GM23248 (cell line): ENCODE measurements at regions not wholly inside any gene's neighbourhood (a gene's known extent, or its start where the extent isn't known, plus 50 kb on each side); places are given as distances from the start of the nearest gene placed in this dataset.
A peak's percentile ranks its signal among the peaks of the same experiment; 100 is the strongest.

Experiments used
- DNase-seq: peaks from one replicate; pipeline ENCODE4 v3.0.0-alpha.2; 2015
- H2AFZ ChIP-seq: fragments of 200-600 bp; sonication (generic); 2 replicates; pipeline ENCODE4 v1.6.1; 2016; ENCODE audit warnings: antibody characterized with exemption
- H3F3A ChIP-seq: fragments of 200-600 bp; sonication (generic); 2 replicates; pipeline ENCODE4 v1.6.1; 2016; ENCODE audit warnings: mild to moderate bottlenecking, antibody characterized with exemption, mixed run types; ENCODE audit not compliant: insufficient read depth
- H3K27ac ChIP-seq: fragments of 200-600 bp; sonication (generic); 2 replicates; pipeline ENCODE4 v1.5.1; 2016; ENCODE audit warnings: mild to moderate bottlenecking
- H3K27me3 ChIP-seq: fragments of 200-600 bp; sonication (generic); replicated peaks from 2 replicates; pipeline ENCODE4 v1.6.1; 2016; ENCODE audit warnings: mild to moderate bottlenecking; ENCODE audit not compliant: insufficient read depth
- H3K36me3 ChIP-seq: fragments of 200-600 bp; sonication (generic); 2 replicates; pipeline ENCODE4 v1.6.1; 2016; ENCODE audit warnings: low read depth, mild to moderate bottlenecking
- H3K4me1 ChIP-seq: fragments of 200-600 bp; sonication (generic); 2 replicates; pipeline ENCODE4 v1.6.1; 2016; ENCODE audit warnings: mild to moderate bottlenecking; ENCODE audit not compliant: insufficient read depth
- H3K4me2 ChIP-seq: fragments of 200-600 bp; sonication (generic); one replicate; pipeline ENCODE4 v1.6.1; 2016; ENCODE audit warnings: mild to moderate bottlenecking; ENCODE audit not compliant: unreplicated experiment
- H3K4me3 ChIP-seq: fragments of 200-600 bp; sonication (generic); 2 replicates; pipeline ENCODE4 v1.5.1; 2016; ENCODE audit warnings: mild to moderate bottlenecking
- H3K79me2 ChIP-seq: fragments of 200-600 bp; sonication (generic); 2 replicates; pipeline ENCODE4 v1.6.1; 2016; ENCODE audit warnings: mild to moderate bottlenecking; ENCODE audit not compliant: insufficient read depth
- H3K9ac ChIP-seq: fragments of 200-600 bp; sonication (generic); 2 replicates; pipeline ENCODE4 v1.6.1; 2016; ENCODE audit warnings: mild to moderate bottlenecking
- H3K9me2 ChIP-seq: fragments of 200-600 bp; sonication (generic); 2 replicates; pipeline ENCODE4 v1.6.1; 2016; ENCODE audit warnings: mixed run types, mild to moderate bottlenecking, moderate library complexity; ENCODE audit not compliant: insufficient read depth
- H3K9me3 ChIP-seq: fragments of 200-600 bp; sonication (generic); one replicate; pipeline ENCODE4 v1.6.1; 2017; ENCODE audit warnings: low read depth
- H4K20me1 ChIP-seq: fragments of 200-600 bp; sonication (generic); 2 replicates; pipeline ENCODE4 v1.6.0; 2016; ENCODE audit not compliant: insufficient read depth
- EZH2 ChIP-seq: fragments of 200-600 bp; sonication (generic); IDR thresholded peaks from 2 replicates; pipeline ENCODE4 v1.6.1; 2018; ENCODE audit warnings: antibody characterized with exemption, mild to moderate bottlenecking; ENCODE audit not compliant: insufficient read depth, poor library complexity, severe bottlenecking
- EZH2phosphoT487 ChIP-seq: fragments of 200-600 bp; sonication (generic); IDR thresholded peaks from 2 replicates; pipeline ENCODE4 v1.6.1; 2018; ENCODE audit warnings: antibody characterized with exemption, moderate library complexity, mild to moderate bottlenecking, low read depth; ENCODE audit not compliant: insufficient read depth
- WGBS, 2 experiments: methylation state at CpG; one replicate each; pipeline ENCODE4 v1.1.6; 2015 to 2017; ENCODE audit warnings: low lambda C conversion rate in 2 of 2, low coverage in 1 of 2; ENCODE audit errors: missing lambda C conversion rate in 2 of 2; 5-methylcytosine and 5-hydroxymethylcytosine counted together
- in situ Hi-C: fragments of 300-500 bp; cut with MboI; formaldehyde crosslinking; loops from 2 replicates; pipeline ENCODE4 v1.15.0; 2020

GRCh38 chr16:72552654-72553053, 380.7 kb upstream of the PMFBP1 start:
- Histone ChIP-seq H4K20me1 (no peaks in the 10 kb centered on the region), H3K79me2 (no peaks in the 10 kb centered on the region), H2AFZ (no peak overlapping the region), H3K4me3 (no peak overlapping the region), H3K4me1 (no peaks in the 10 kb centered on the region), H3K27ac (no peak overlapping the region), H3K9me3 (no peaks in the 10 kb centered on the region), H3K27me3 (no peaks in the 10 kb centered on the region), H3F3A (no peaks in the 10 kb centered on the region), H3K36me3 (no peaks in the 10 kb centered on the region), H3K4me2 (no peak overlapping the region), H3K9me2 (no peaks in the 10 kb centered on the region), H3K9ac (no peak overlapping the region)
- peak; percentile 4 for DNase-seq
- in situ Hi-C loops = no loop called here
- no peak for TF ChIP-seq EZH2
- TF ChIP-seq EZH2phosphoT487 = no peak

- Histone ChIP-seq H3K4me3 (no peak overlapping the region), H3K9ac (no peak overlapping the region), H3K79me2 (no peaks in the 10 kb centered on the region), H3K4me1 (no peaks in the 10 kb centered on the region), H2AFZ (no peak overlapping the region), H3F3A (no peaks in the 10 kb centered on the region), H3K4me2 (no peak overlapping the region), H3K36me3 (no peaks in the 10 kb centered on the region), H3K9me2 (no peaks in the 10 kb centered on the region), H3K27me3 (no peaks in the 10 kb centered on the region), H3K27ac (no peak overlapping the region), H3K9me3 (no peaks in the 10 kb centered on the region), H4K20me1 (no peaks in the 10 kb centered on the region)
- in situ Hi-C loops = no loop called here
- TF ChIP-seq EZH2 (no peak), EZH2phosphoT487 (no peak)
- WGBS, 2 experiments = 82 to 93% methylated on average over 1 of the region's 1 CpG
- DNase-seq = no peak
Measured at GRCh38 chr16:72551649-72552048, 379.7 kb upstream of the PMFBP1 start.

GRCh38 chr16:72549878-72550277, 377.9 kb upstream of the PMFBP1 start:
- no peak overlapping the region for H3K9ac ChIP-seq
- no peaks in the 10 kb centered on the region for H3K36me3 ChIP-seq
- 80 to 93% methylated on average over 2 of the region's 2 CpGs for whole genome bisulfite sequencing, 2 experiments
- no peaks in the 10 kb centered on the region for H3F3A ChIP-seq
- no peaks in the 10 kb centered on the region for H3K79me2 ChIP-seq
- H3K9me3 ChIP-seq = no peaks in the 10 kb centered on the region
- in situ Hi-C loops = no loop called here
- H3K4me1 ChIP-seq = no peaks in the 10 kb centered on the region
- H3K4me2 ChIP-seq = no peak overlapping the region
- no peaks in the 10 kb centered on the region for H3K27me3 ChIP-seq
- H4K20me1 ChIP-seq = no peaks in the 10 kb centered on the region
- no peak overlapping the region for H3K4me3 ChIP-seq
- H3K27ac ChIP-seq = no peak overlapping the region
- no peak for DNase-seq
- TF ChIP-seq EZH2 = no peak
- TF ChIP-seq EZH2phosphoT487 = no peak
- H3K9me2 ChIP-seq = no peaks in the 10 kb centered on the region
- no peak overlapping the region for H2AFZ ChIP-seq

- Histone ChIP-seq H3F3A (peaks cover 11% of the 10 kb centered on the region), H2AFZ (no peak overlapping the region), H3K79me2 (no peaks in the 10 kb centered on the region), H3K4me2 (no peak overlapping the region), H4K20me1 (no peaks in the 10 kb centered on the region), H3K9me2 (no peaks in the 10 kb centered on the region), H3K4me1 (peaks cover 12% of the 10 kb centered on the region), H3K27me3 (no peaks in the 10 kb centered on the region), H3K9ac (no peak overlapping the region), H3K27ac (no peak overlapping the region), H3K9me3 (no peaks in the 10 kb centered on the region), H3K36me3 (no peaks in the 10 kb centered on the region), H3K4me3 (no peak overlapping the region)
- 91 to 94% methylated on average over 2 of the region's 2 CpGs for WGBS, 2 experiments
- in situ Hi-C loops = no loop called here
- TF ChIP-seq EZH2phosphoT487 (no peak), EZH2 (no peak)
- no peak for DNase-seq
Measured at GRCh38 chr16:72542102-72542501, 370.1 kb upstream of the PMFBP1 start.

- in situ Hi-C loops = no loop called here
- TF ChIP-seq EZH2 = no peak
- no peak for TF ChIP-seq EZH2phosphoT487
- no peaks in the 10 kb centered on the region for H3K9me2 ChIP-seq
- H3K4me2 ChIP-seq = peak overlapping the region; percentile 21
- peak; percentile 46 for DNase-seq
- H3K79me2 ChIP-seq = no peaks in the 10 kb centered on the region
- H3K27me3 ChIP-seq = no peaks in the 10 kb centered on the region
- H3K36me3 ChIP-seq = no peaks in the 10 kb centered on the region
- no peaks in the 10 kb centered on the region for H3K9me3 ChIP-seq
- H3F3A ChIP-seq = peaks cover 18% of the 10 kb centered on the region
- H3K9ac ChIP-seq = no peak overlapping the region
- no peak overlapping the region for H3K27ac ChIP-seq
- no peak overlapping the region for H2AFZ ChIP-seq
- H3K4me1 ChIP-seq = peaks cover 20% of the 10 kb centered on the region
- no peak overlapping the region for H3K4me3 ChIP-seq
- H4K20me1 ChIP-seq = no peaks in the 10 kb centered on the region
Measured at GRCh38 chr16:72537664-72538063, 365.7 kb upstream of the PMFBP1 start.
